Liver (tissue), 8 donors: ENCODE measurements at regions not wholly inside any gene's neighbourhood (a gene's known extent, or its start where the extent isn't known, plus 50 kb on each side); places are given as distances from the start of the nearest gene placed in this dataset.

Source experiments
- DNase-seq: peaks from one replicate; pipeline ENCODE4 v3.0.0-alpha.2; 2017; ENCODE audit warnings: low spot score
- H3K27ac ChIP-seq, 2 donors: one replicate each; pipeline ENCODE4 v1.7.0; 2013; ENCODE audit warnings: inconsistent platforms in 2 of 2, low read length in 2 of 2, control low read depth in 1 of 2, low read depth in 1 of 2, mild to moderate bottlenecking in 1 of 2
- H3K27me3 ChIP-seq, 4 donors: one replicate each; pipeline versions ENCODE4 v1.6.1 to v1.7.0; 2013; ENCODE audit warnings: low read length in 3 of 4, inconsistent platforms in 1 of 4, mild to moderate bottlenecking in 1 of 4, moderate library complexity in 1 of 4; ENCODE audit not compliant: control insufficient read depth in 4 of 4, insufficient read depth in 4 of 4
- H3K36me3 ChIP-seq, 4 donors: one replicate each; pipeline versions ENCODE4 v1.6.1 to v1.7.0; 2013; ENCODE audit warnings: low read length in 3 of 4, mild to moderate bottlenecking in 3 of 4, low read depth in 1 of 4, moderate library complexity in 1 of 4; ENCODE audit not compliant: control insufficient read depth in 4 of 4, insufficient read depth in 3 of 4
- H3K4me1 ChIP-seq, 4 donors: one replicate each; pipeline versions ENCODE4 v1.6.1 to v1.7.0; 2013; ENCODE audit warnings: low read length in 3 of 4, mild to moderate bottlenecking in 3 of 4, moderate library complexity in 1 of 4; ENCODE audit not compliant: control insufficient read depth in 4 of 4, insufficient read depth in 4 of 4
- H3K4me3 ChIP-seq, 3 donors: one replicate each; pipeline versions ENCODE4 v1.6.1 to v1.7.0; 2013; ENCODE audit warnings: low read length in 3 of 3, control low read depth in 1 of 3, low read depth in 1 of 3, mild to moderate bottlenecking in 1 of 3
- H3K9ac ChIP-seq, 2 donors: one replicate each; pipeline ENCODE4 v1.7.0; 2013; ENCODE audit warnings: low read length in 2 of 2, mild to moderate bottlenecking in 2 of 2, moderate library complexity in 2 of 2, control low read depth in 1 of 2, low read depth in 1 of 2
- H3K9me3 ChIP-seq, 4 donors: one replicate each; pipeline versions ENCODE4 v1.6.1 to v1.7.0; 2013; ENCODE audit warnings: low read length in 3 of 4; ENCODE audit not compliant: control insufficient read depth in 4 of 4
- ATF3 ChIP-seq: IDR thresholded peaks from 2 replicates; pipeline ENCODE4 v1.6.1; 2016; ENCODE audit warnings: antibody characterized with exemption
- CTCF ChIP-seq: fragments of 150-350 bp; IDR thresholded peaks from 2 replicates; pipeline ENCODE4 v1.5.1; 2017; ENCODE audit warnings: improper control_type of control experiment, low read depth, low read length; ENCODE audit not compliant: missing input control
- EGR1 ChIP-seq, 2 donors: IDR thresholded peaks; 2 replicates each; pipeline ENCODE4 v1.6.1; 2016 to 2018; ENCODE audit warnings: antibody characterized with exemption in 2 of 2, low read depth in 2 of 2
- FOXA1 ChIP-seq: IDR thresholded peaks from 2 replicates; pipeline ENCODE4 v1.6.1; 2016; ENCODE audit warnings: antibody characterized with exemption
- FOXA2 ChIP-seq: IDR thresholded peaks from 2 replicates; pipeline ENCODE4 v1.6.1; 2016; ENCODE audit warnings: antibody characterized with exemption
- GABPA ChIP-seq, 2 donors: IDR thresholded peaks in 1 of 2; conservative IDR thresholded peaks in 1 of 2; 2 replicates each; pipeline ENCODE4 v1.6.1; 2016; ENCODE audit warnings: antibody characterized with exemption in 2 of 2, mild to moderate bottlenecking in 1 of 2, moderate library complexity in 1 of 2
- HNF4A ChIP-seq, 2 donors: conservative IDR thresholded peaks; 2 replicates each; pipeline ENCODE4 v1.6.1; 2016; ENCODE audit warnings: antibody characterized with exemption in 2 of 2, mild to moderate bottlenecking in 2 of 2
- HNF4G ChIP-seq: IDR thresholded peaks from 2 replicates; pipeline ENCODE4 v1.6.1; 2016; ENCODE audit warnings: antibody characterized with exemption
- JUND ChIP-seq, 2 donors: IDR thresholded peaks; 2 replicates each; pipeline ENCODE4 v1.6.1; 2016; ENCODE audit warnings: antibody characterized with exemption in 2 of 2
- MAX ChIP-seq: IDR thresholded peaks from 2 replicates; pipeline ENCODE4 v1.6.1; 2016; ENCODE audit warnings: antibody characterized with exemption
- NR2F2 ChIP-seq: IDR thresholded peaks from 2 replicates; pipeline ENCODE4 v1.6.1; 2016; ENCODE audit warnings: antibody characterized with exemption
- RAD21 ChIP-seq, 2 donors: IDR thresholded peaks; 2 replicates each; pipeline ENCODE4 v1.6.1; 2016; ENCODE audit warnings: antibody characterized with exemption in 2 of 2, mild to moderate bottlenecking in 2 of 2
- REST ChIP-seq: IDR thresholded peaks from 2 replicates; pipeline ENCODE4 v1.6.1; 2016; ENCODE audit warnings: antibody characterized with exemption, mild to moderate bottlenecking
- RXRA ChIP-seq, 2 donors: IDR thresholded peaks; 2 replicates each; pipeline ENCODE4 v1.6.1; 2017 to 2018; ENCODE audit warnings: antibody characterized with exemption in 2 of 2, mild to moderate bottlenecking in 1 of 2
- SP1 ChIP-seq: IDR thresholded peaks from 2 replicates; pipeline ENCODE4 v1.6.1; 2018; ENCODE audit warnings: antibody characterized with exemption, mild to moderate bottlenecking
- TAF1 ChIP-seq: conservative IDR thresholded peaks from 2 replicates; pipeline ENCODE4 v1.6.1; 2016; ENCODE audit warnings: antibody characterized with exemption, mild to moderate bottlenecking
- YY1 ChIP-seq: IDR thresholded peaks from 2 replicates; pipeline ENCODE4 v1.6.1; 2016; ENCODE audit warnings: antibody characterized with exemption, mild to moderate bottlenecking
- ZBTB33 ChIP-seq: IDR thresholded peaks from 2 replicates; pipeline ENCODE4 v1.6.1; 2016; ENCODE audit warnings: antibody characterized with exemption
- WGBS: extraction: QIAGEN DNeasy Blood & Tissue Kit; methylation state at CpG from one replicate; pipeline ENCODE4 v1.1.7; 2013; 5-methylcytosine and 5-hydroxymethylcytosine counted together
- donor health status: healthy.
- donor health status: healthy.
- donor health status: healthy.
- donor health status: healthy.
- donor health status: healthy.

GRCh38 chr2:15765211-15765610 is 173.5 kb downstream of the DDX1 start:
- 94% methylated on average over 5 of the region's 5 CpGs for WGBS
- Histone ChIP-seq H3K27ac (no peak overlapping the region), H3K4me3 (no peak overlapping the region), H3K9me3 (no peaks in the 10 kb centered on the region), H3K9ac (no peak overlapping the region), H3K4me1 (peaks cover 22 to 34% (median 27%) of the 10 kb centered on the region in 4 donors), H3K27me3 (no peaks in the 10 kb centered on the region), H3K36me3 (no peaks in the 10 kb centered on the region)
- no peak for TF ChIP-seq GABPA (IDR thresholded peaks at IDR 0.05 in 1 of 2, conservative IDR thresholded peaks at IDR 0.05 in 1 of 2)
- no peak for TF ChIP-seq YY1
- TF ChIP-seq JUND (IDR thresholded peaks at IDR 0.05) = no peak
- no peak for TF ChIP-seq RAD21 (IDR thresholded peaks at IDR 0.05)
- no peak for DNase-seq

GRCh38 chr2:15765686-15766302 is 174.1 kb downstream of the DDX1 start:
- Histone ChIP-seq H3K4me1 (peaks cover 22 to 34% (median 27%) of the 10 kb centered on the region in 4 donors), H3K4me3 (no peak overlapping the region), H3K27ac (no peak overlapping the region), H3K9me3 (no peaks in the 10 kb centered on the region), H3K9ac (no peak overlapping the region), H3K36me3 (no peaks in the 10 kb centered on the region), H3K27me3 (no peaks in the 10 kb centered on the region)
- 64% methylated on average over 13 of the region's 13 CpGs for WGBS
- no peak for TF ChIP-seq NR2F2
- TF ChIP-seq HNF4G = no peak
- TF ChIP-seq YY1 = no peak
- no peak for TF ChIP-seq TAF1
- TF ChIP-seq FOXA1 = no peak
- TF ChIP-seq RAD21 (IDR thresholded peaks at IDR 0.05) = no peak
- TF ChIP-seq EGR1 (IDR thresholded peaks at IDR 0.05; ENCODE audit: low read depth in 2 of 2) = no peak
- no peak for TF ChIP-seq GABPA (IDR thresholded peaks at IDR 0.05 in 1 of 2, conservative IDR thresholded peaks at IDR 0.05 in 1 of 2)
- TF ChIP-seq HNF4A (conservative IDR thresholded peaks at IDR 0.05) = no peak
- TF ChIP-seq CTCF = no peak
- no peak for TF ChIP-seq REST
- TF ChIP-seq FOXA2 = no peak
- TF ChIP-seq ZBTB33 = no peak
- no peak for TF ChIP-seq JUND (IDR thresholded peaks at IDR 0.05)
- TF ChIP-seq ATF3 = no peak
- TF ChIP-seq RXRA (IDR thresholded peaks at IDR 0.05) = no peak
- no peak for TF ChIP-seq SP1
- TF ChIP-seq MAX = no peak
- DNase-seq = no peak
